ENCODE measurements at regions not wholly inside any gene's neighbourhood (a gene's known extent, or its start where the extent isn't known, plus 50 kb on each side); places are given as distances from the start of the nearest gene placed in this dataset.

DNA sequence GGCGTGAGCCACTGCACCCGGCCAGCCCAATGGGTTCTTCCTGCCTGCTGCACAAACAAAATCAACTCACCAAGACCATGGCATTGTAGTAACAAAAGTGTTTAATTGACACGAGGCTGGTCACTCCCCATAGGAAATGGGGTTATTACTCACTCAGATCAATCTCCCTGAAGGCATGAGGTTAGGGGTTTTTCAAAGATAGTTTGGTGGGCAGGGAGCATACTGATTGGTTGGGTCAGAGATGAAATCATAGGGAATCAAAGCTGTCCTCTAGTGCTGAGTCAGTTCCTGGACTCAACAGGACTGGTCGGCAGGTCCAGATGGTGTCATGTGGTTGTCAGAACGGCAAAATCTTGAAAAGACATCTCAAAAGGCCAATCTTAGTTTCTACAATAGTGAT is 122.1 kb downstream of the TMEM17 start:
- no peak overlapping the region for H3K4me3 ChIP-seq (ENCODE audit: low read depth, low read length)
- CTCF ChIA-PET, result no interaction called here
- POLR2A ChIA-PET, result no interaction called here
- TF ChIP-seq, protein P1, sequence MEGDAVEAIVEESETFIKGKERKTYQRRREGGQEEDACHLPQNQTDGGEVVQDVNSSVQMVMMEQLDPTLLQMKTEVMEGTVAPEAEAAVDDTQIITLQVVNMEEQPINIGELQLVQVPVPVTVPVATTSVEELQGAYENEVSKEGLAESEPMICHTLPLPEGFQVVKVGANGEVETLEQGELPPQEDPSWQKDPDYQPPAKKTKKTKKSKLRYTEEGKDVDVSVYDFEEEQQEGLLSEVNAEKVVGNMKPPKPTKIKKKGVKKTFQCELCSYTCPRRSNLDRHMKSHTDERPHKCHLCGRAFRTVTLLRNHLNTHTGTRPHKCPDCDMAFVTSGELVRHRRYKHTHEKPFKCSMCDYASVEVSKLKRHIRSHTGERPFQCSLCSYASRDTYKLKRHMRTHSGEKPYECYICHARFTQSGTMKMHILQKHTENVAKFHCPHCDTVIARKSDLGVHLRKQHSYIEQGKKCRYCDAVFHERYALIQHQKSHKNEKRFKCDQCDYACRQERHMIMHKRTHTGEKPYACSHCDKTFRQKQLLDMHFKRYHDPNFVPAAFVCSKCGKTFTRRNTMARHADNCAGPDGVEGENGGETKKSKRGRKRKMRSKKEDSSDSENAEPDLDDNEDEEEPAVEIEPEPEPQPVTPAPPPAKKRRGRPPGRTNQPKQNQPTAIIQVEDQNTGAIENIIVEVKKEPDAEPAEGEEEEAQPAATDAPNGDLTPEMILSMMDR (IDR thresholded peaks at IDR 0.05; ENCODE audit: insufficient read depth, low read length, missing control alignments), result no peak
- no peak for DNase-seq (ENCODE audit: low read depth, low spot score)

DNA sequence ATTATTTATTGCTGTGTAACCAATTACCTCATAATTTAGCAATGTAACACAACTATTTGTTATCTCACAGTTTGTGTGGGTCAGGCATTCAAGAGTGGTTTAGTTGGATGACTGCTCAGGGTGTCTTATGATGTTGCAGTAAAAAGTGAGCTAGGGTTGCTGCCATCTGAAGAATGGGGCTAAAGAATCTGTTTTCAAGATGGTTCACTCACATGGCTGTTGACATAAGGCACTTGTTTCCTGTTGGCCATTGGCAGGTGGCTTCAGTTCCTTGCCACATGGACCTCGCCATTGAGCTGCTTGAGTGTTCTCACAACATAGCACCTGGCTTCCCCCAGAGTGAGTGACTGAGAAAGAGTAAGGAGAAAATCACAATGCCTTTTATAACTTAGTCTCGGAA is 123.2 kb downstream of the TMEM17 start:
- ChIA-PET POLR2A (no interaction called here), CTCF (no interaction called here)
- DNase-seq (ENCODE audit: low read depth, low spot score), result no peak
- no peak overlapping the region for H3K4me3 ChIP-seq (ENCODE audit: low read depth, low read length)
- TF ChIP-seq, protein P1 (IDR thresholded peaks at IDR 0.05; ENCODE audit: insufficient read depth, low read length, missing control alignments), result no peak

DNA sequence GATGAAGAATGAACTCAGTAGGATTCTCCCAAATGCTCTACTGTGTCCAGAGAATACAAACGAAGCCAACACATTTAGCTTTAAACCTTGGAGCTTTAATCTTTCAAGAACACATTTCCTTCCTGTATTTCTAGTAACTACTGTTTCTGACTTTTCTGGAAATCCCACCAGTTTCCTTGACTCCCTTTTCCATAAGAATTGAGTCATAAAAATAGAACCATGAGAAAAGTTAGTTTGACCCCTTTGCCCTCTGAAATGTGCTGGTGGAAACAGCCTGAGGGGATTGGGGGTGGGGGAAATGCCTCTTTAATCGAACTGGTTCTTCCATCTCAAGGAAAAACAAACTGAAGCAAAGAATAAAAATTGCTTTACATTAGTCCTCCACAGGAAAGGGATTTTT is 123.9 kb downstream of the TMEM17 start:
- no peak for DNase-seq (ENCODE audit: low read depth, low spot score)
- CTCF ChIA-PET, result no interaction called here
- POLR2A ChIA-PET, result no interaction called here
- TF ChIP-seq, protein P1 (IDR thresholded peaks at IDR 0.05; ENCODE audit: insufficient read depth, low read length, missing control alignments), result no peak
- H3K4me3 ChIP-seq (ENCODE audit: low read depth, low read length), result no peak overlapping the region

DNA sequence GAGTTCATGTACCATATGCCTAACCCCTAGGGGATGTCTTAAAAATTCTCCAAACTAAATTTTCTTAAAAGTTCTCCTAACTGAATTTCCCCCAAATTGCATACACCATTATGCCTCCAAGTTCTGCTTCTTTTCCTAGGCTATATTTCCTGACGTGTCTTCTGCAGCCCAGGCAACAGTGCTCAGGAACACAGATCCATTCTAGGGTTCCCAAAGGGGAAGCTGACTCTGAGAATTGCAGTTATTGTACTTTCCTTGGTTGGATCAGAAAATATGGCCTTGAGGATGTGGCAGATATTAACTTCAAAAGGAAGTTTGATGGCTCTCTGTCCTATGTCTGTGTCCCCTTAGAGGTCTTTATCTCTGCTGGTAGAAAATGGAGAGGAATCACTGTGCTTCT is 124.3 kb downstream of the TMEM17 start:
- no peak for DNase-seq (ENCODE audit: low read depth, low spot score)
- CTCF ChIA-PET, result no interaction called here
- TF ChIP-seq, protein P1 (IDR thresholded peaks at IDR 0.05; ENCODE audit: insufficient read depth, low read length, missing control alignments), result no peak
- no peak overlapping the region for H3K4me3 ChIP-seq (ENCODE audit: low read depth, low read length)
- POLR2A ChIA-PET, result no interaction called here

DNA sequence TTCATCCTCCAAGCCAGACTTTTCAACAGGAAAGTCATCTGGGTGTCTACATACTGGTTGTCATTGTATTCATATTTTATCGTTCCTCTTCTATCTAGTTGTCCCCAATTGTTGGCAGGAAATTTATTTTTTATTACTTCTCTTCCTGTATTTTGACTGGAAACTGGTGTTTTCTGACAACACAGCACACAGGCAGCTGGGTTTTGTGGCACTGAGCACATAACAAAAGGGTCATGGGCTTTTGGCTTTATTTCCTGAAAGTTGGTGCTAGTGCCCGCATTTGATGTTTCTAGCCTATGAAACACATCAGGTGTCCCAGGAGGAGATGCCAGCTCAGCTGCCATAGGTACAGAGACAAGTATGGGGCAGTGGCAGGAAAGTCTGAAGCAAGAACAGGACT is 126.4 kb downstream of the TMEM17 start:
- TF ChIP-seq, protein P1 (IDR thresholded peaks at IDR 0.05; ENCODE audit: insufficient read depth, low read length, missing control alignments), result no peak
- no peak overlapping the region for H3K4me3 ChIP-seq (ENCODE audit: low read depth, low read length)
- ChIA-PET CTCF (interaction anchor here (0.6 kb wide), 1 partner anchor 463 kb away, joined by 3 read pairs; no protein-coding TSS in a partner anchor), POLR2A (no interaction called here)
- DNase-seq (ENCODE audit: low read depth, low spot score), result no peak

DNA sequence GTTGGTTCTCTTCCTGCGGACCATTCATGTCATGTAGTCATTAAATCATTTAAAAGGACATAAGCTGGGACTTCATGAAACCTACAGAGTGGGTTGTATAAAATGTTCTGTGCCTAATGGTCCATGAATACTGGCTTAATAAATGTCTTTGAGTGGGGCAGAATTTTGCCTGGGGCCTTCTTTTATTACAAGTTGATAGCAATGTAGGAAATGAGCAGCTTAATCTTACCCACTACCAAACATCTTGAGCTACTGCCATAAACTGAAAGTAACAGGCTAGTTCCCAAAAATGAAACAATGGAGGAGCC is 130.9 kb downstream of the TMEM17 start:
- TF ChIP-seq, protein P1 (IDR thresholded peaks at IDR 0.05; ENCODE audit: insufficient read depth, low read length, missing control alignments), result no peak
- ChIA-PET POLR2A (no interaction called here), CTCF (no interaction called here)
- H3K4me3 ChIP-seq (ENCODE audit: low read depth, low read length), result no peak overlapping the region
- no peak for DNase-seq (ENCODE audit: low read depth, low spot score)

Measured in AG04449 (cell line).